Astrocyte of the hippocampus (primary cell): ENCODE measurements at regions not wholly inside any gene's neighbourhood (a gene's known extent, or its start where the extent isn't known, plus 50 kb on each side); places are given as distances from the start of the nearest gene placed in this dataset.

Experiments used
- DNase-seq: peaks from one replicate; pipeline ENCODE4 v3.0.0; 2011; ENCODE audit warnings: low read depth, low spot score

- no peak for DNase-seq
Observed at GRCh38 chr18:78766651-78767533, 212.7 kb upstream of the SALL3 start.

- DNase-seq, result no peak
Observed at GRCh38 chr18:78767648-78768071, 212.0 kb upstream of the SALL3 start.

- no peak for DNase-seq
Observed at GRCh38 chr18:78768221-78768620, 211.4 kb upstream of the SALL3 start.

GRCh38 chr18:78768656-78769501, 210.7 kb upstream of the SALL3 start:
- no peak for DNase-seq

GRCh38 chr18:78769502-78770105, 210.0 kb upstream of the SALL3 start:
- DNase-seq, result no peak

- DNase-seq, result no peak
Observed at GRCh38 chr18:78770139-78770822, 209.3 kb upstream of the SALL3 start.

- no peak for DNase-seq
Observed at GRCh38 chr18:78770823-78771139, 208.8 kb upstream of the SALL3 start.

GRCh38 chr18:78771496-78772359, 207.9 kb upstream of the SALL3 start:
- no peak for DNase-seq

- no peak for DNase-seq
Observed at GRCh38 chr18:78772360-78773302, 207.0 kb upstream of the SALL3 start.

- DNase-seq, result no peak
Observed at GRCh38 chr18:78773303-78773755, 206.3 kb upstream of the SALL3 start.

- no peak for DNase-seq
Observed at GRCh38 chr18:78773819-78774218, 205.8 kb upstream of the SALL3 start.

- no peak for DNase-seq
Observed at GRCh38 chr18:78774741-78775141, 204.9 kb upstream of the SALL3 start.

- no peak for DNase-seq
Observed at GRCh38 chr18:78776151-78776550, 203.5 kb upstream of the SALL3 start.

GRCh38 chr18:78776706-78777285, 202.8 kb upstream of the SALL3 start:
- no peak for DNase-seq

- DNase-seq, result no peak
Observed at GRCh38 chr18:78777992-78778391, 201.6 kb upstream of the SALL3 start.

GRCh38 chr18:78778651-78779050, 201.0 kb upstream of the SALL3 start:
- DNase-seq, result no peak

- DNase-seq, result no peak
Observed at GRCh38 chr18:78779996-78780718, 199.5 kb upstream of the SALL3 start.
